A549 (cell line): ENCODE measurements at regions not wholly inside any gene's neighbourhood (a gene's known extent, or its start where the extent isn't known, plus 50 kb on each side); places are given as distances from the start of the nearest gene placed in this dataset.

Experiments used
- ATAC-seq, 2 experiments: fragments of 200-7000 bp in 1 of 2; fragments of >200 bp in 1 of 2; cut with Nextera tagmentation in 1 of 2; cut with Tn5 transposase in 1 of 2; 3 replicates each; pipeline versions ENCODE4 v1.8.0 to v1.9.1; 2018 to 2020; ENCODE audit warnings: mild to moderate bottlenecking in 1 of 2, moderate library complexity in 1 of 2
- CTCF ChIA-PET: fragments of 300-600 bp; sonication (Branson Sonifier 250); formaldehyde crosslinking; extraction: SDS; loops from one replicate; lab custom pipeline; 2021; ENCODE audit warnings: antibody characterized with exemption, inconsistent platforms; lab: Yijun Ruan, JAX
- POLR2A ChIA-PET: fragments of 350-600 bp; formaldehyde crosslinking; extraction: SDS; loops from one replicate; lab custom pipeline; 2021; ENCODE audit warnings: antibody characterized with exemption, inconsistent platforms; lab: Yijun Ruan, JAX
- DNase-seq, 2 experiments: peaks; one replicate each; pipeline versions ENCODE4 v3.0.0 to v3.0.0-alpha.2; 2011 to 2016; ENCODE audit warnings: low read depth in 1 of 2, low spot score in 1 of 2
- FAIRE-seq: peaks from 2 replicates; lab custom pipeline; 2011; peaks lifted over from hg19 to GRCh38; lab: Jason Lieb, UNC
- H3K27ac ChIP-seq, 2 experiments: fragments of >200 bp; sonication (Bioruptor Twin); formaldehyde crosslinking; 3 replicates each; pipeline ENCODE4 v1.5.1; 2016 to 2017
- H3K4me1 ChIP-seq: fragments of >200 bp; sonication (Bioruptor Twin); formaldehyde crosslinking; 3 replicates; pipeline ENCODE4 v1.6.1; 2016
- H3K4me2 ChIP-seq: fragments of >200 bp; sonication (Bioruptor Twin); formaldehyde crosslinking; 3 replicates; pipeline ENCODE4 v1.6.1; 2016
- H3K4me3 ChIP-seq: fragments of >200 bp; sonication (Bioruptor Twin); formaldehyde crosslinking; 3 replicates; pipeline ENCODE4 v1.5.1; 2016
- H3K9me3 ChIP-seq: fragments of >200 bp; sonication (Bioruptor Twin); formaldehyde crosslinking; 3 replicates; pipeline ENCODE4 v1.6.1; 2016
- BHLHE40 ChIP-seq: IDR thresholded peaks from 2 replicates; pipeline ENCODE4 v1.6.1; 2012; ENCODE audit warnings: low read depth, low read length, inconsistent platforms
- CBX8 ChIP-seq: fragments of 200-600 bp; sonication (generic); IDR thresholded peaks from 2 replicates; pipeline ENCODE4 v1.6.1; 2016
- E2F6 ChIP-seq: IDR thresholded peaks from 2 replicates; pipeline ENCODE4 v1.6.1; 2012; ENCODE audit warnings: low read depth, borderline replicate concordance
- EHMT2 ChIP-seq: fragments of 200-600 bp; sonication (generic); IDR thresholded peaks from 2 replicates; pipeline ENCODE4 v1.6.1; 2016; ENCODE audit warnings: antibody characterized with exemption, low read depth, mild to moderate bottlenecking, moderate library complexity
- FOXS1 ChIP-seq: fragments of 250-450 bp; sonication (Bioruptor Pico); IDR thresholded peaks from 2 replicates; pipeline ENCODE4 v1.5.0; 2020; ENCODE audit warnings: mild to moderate bottlenecking, moderate library complexity
- HEYL ChIP-seq: fragments of 250-450 bp; sonication (Bioruptor Pico); IDR thresholded peaks from 2 replicates; pipeline ENCODE4 v1.8.0; 2021; ENCODE audit warnings: mild to moderate bottlenecking, moderate library complexity
- HOXA7 ChIP-seq: fragments of 250-450 bp; sonication (Bioruptor Pico); IDR thresholded peaks from 2 replicates; pipeline ENCODE4 v1.5.0; 2020; ENCODE audit warnings: mild to moderate bottlenecking, moderate library complexity
- JUN ChIP-seq, 2 experiments: fragments of >200 bp; sonication (Bioruptor Twin); formaldehyde crosslinking; IDR thresholded peaks; 2 replicates in 1 of 2; 3 replicates in 1 of 2; pipeline ENCODE4 v1.6.1; 2016 to 2017
- JUNB ChIP-seq: fragments of >200 bp; sonication (Bioruptor Twin); formaldehyde crosslinking; IDR thresholded peaks from 2 replicates; pipeline ENCODE4 v1.6.1; 2016
- MAFK ChIP-seq: fragments of 450-650 bp; IDR thresholded peaks from 2 replicates; pipeline ENCODE4 v1.6.1; 2014; ENCODE audit not compliant: partially characterized antibody
- MAX ChIP-seq: IDR thresholded peaks from 2 replicates; pipeline ENCODE4 v1.6.1; 2012
- NFE2L2 ChIP-seq: fragments of 150-350 bp; conservative IDR thresholded peaks from 2 replicates; pipeline ENCODE4 v1.6.1; 2014; ENCODE audit warnings: low read length
- RAD21 ChIP-seq, 2 experiments: fragments of >200 bp in 1 of 2; sonication (Bioruptor Twin) in 1 of 2; formaldehyde crosslinking in 1 of 2; IDR thresholded peaks in 1 of 2; conservative IDR thresholded peaks in 1 of 2; 2 replicates in 1 of 2; 3 replicates in 1 of 2; pipeline ENCODE4 v1.6.1; 2012 to 2018; ENCODE audit warnings: inconsistent platforms in 1 of 2
- SREBF2 ChIP-seq: fragments of 450-650 bp; IDR thresholded peaks from 2 replicates; pipeline ENCODE4 v1.6.1; 2014; ENCODE audit warnings: mild to moderate bottlenecking, moderate library complexity
- ZC3H11A ChIP-seq: fragments of 450-650 bp; IDR thresholded peaks from 2 replicates; pipeline ENCODE4 v1.6.1; 2014; ENCODE audit warnings: antibody characterized with exemption, mild to moderate bottlenecking
- ZNF302 ChIP-seq: fragments of 250-450 bp; sonication (Bioruptor Pico); IDR thresholded peaks from 2 replicates; pipeline ENCODE4 v1.9.0; 2021; ENCODE audit warnings: inconsistent platforms, mild to moderate bottlenecking, moderate library complexity
- WGBS: methylation state at CpG from one replicate; pipeline ENCODE4 v1.1.6; 2017; ENCODE audit errors: missing lambda C conversion rate; 5-methylcytosine and 5-hydroxymethylcytosine counted together
- TF ChIP-seq, protein P1 (sequence below): fragments of >200 bp; sonication (Bioruptor Twin); formaldehyde crosslinking; IDR thresholded peaks from 3 replicates; pipeline ENCODE4 v1.5.1; 2016
- TF ChIP-seq, protein P2 (sequence below): fragments of 250-450 bp; sonication (Bioruptor Pico); IDR thresholded peaks from 2 replicates; pipeline ENCODE4 v1.5.0; 2021; ENCODE audit warnings: mild to moderate bottlenecking, moderate library complexity, borderline replicate concordance

- ATAC-seq: no peak
- POLR2A ChIA-PET: no interaction called here
- TF ChIP-seq MAX (no peak), MAFK (peak; percentile 68)
- H3K27ac ChIP-seq: no peak overlapping the region
- no peak for DNase-seq
- H3K9me3 ChIP-seq: peaks cover 3% of the 10 kb centered on the region; the same call in 1 of the 3 replicates
- no peak overlapping the region for H3K4me2 ChIP-seq
- FAIRE-seq: no peak
- H3K4me3 ChIP-seq: no peak overlapping the region
- CTCF ChIA-PET: no interaction called here
- no peaks in the 10 kb centered on the region for H3K4me1 ChIP-seq
- 3% methylated on average over 1 of the region's 1 CpG for WGBS
Observed at GRCh38 chr3:76652524-76652923, 387.4 kb upstream of the ROBO2 start.

DNA sequence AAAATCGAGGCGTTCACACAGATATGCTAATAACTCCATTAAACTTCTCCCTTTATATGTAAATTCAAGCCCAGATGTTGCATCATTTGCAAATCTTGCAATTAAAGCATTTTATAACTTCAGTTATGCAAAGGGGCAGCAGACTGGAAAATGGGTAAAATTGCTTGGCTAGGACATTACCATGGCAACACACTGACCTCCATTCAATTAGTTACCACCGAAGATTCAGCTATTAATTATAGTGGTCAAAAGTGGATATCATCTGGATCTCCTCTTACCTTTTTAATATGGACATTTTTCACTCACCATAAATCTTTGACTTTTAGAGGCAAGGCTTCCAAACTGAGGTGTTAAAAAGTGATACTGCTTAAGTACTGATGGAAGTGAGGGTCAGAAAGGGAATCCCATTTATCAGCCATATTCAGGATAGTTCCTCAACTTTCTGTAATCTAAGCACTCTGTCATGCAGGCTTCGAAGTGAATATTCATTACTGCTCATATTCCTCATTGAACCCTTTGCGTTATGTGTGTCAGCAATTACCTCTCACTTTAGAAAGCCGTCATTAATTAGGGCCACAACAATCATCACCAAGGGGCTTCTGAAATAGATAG is 386.2 kb upstream of the ROBO2 start:
- WGBS: 20% methylated on average over 6 of the region's 6 CpGs
- CTCF ChIA-PET: no interaction called here
- FAIRE-seq: no peak
- Histone ChIP-seq H3K9me3 (peaks cover 3% of the 10 kb centered on the region; the same call in 1 of the 3 replicates), H3K4me1 (no peaks in the 10 kb centered on the region), H3K27ac (no peak overlapping the region), H3K4me3 (no peak overlapping the region), H3K4me2 (no peak overlapping the region)
- POLR2A ChIA-PET: no interaction called here
- TF ChIP-seq, protein P1, sequence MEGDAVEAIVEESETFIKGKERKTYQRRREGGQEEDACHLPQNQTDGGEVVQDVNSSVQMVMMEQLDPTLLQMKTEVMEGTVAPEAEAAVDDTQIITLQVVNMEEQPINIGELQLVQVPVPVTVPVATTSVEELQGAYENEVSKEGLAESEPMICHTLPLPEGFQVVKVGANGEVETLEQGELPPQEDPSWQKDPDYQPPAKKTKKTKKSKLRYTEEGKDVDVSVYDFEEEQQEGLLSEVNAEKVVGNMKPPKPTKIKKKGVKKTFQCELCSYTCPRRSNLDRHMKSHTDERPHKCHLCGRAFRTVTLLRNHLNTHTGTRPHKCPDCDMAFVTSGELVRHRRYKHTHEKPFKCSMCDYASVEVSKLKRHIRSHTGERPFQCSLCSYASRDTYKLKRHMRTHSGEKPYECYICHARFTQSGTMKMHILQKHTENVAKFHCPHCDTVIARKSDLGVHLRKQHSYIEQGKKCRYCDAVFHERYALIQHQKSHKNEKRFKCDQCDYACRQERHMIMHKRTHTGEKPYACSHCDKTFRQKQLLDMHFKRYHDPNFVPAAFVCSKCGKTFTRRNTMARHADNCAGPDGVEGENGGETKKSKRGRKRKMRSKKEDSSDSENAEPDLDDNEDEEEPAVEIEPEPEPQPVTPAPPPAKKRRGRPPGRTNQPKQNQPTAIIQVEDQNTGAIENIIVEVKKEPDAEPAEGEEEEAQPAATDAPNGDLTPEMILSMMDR: no peak
- TF ChIP-seq FOXS1 (CRISPR knock-in tag): no peak
- DNase-seq: no peak
- no peak for ATAC-seq

GRCh38 chr3:76656531-76657070 is 383.3 kb upstream of the ROBO2 start:
- H3K27ac ChIP-seq: no peak overlapping the region
- no peak for FAIRE-seq
- POLR2A ChIA-PET: no interaction called here
- H3K4me3 ChIP-seq: no peak overlapping the region
- H3K4me2 ChIP-seq: no peak overlapping the region
- no peak for DNase-seq
- no peak for ATAC-seq
- H3K4me1 ChIP-seq: no peaks in the 10 kb centered on the region
- 3% methylated on average over 4 of the region's 4 CpGs for WGBS
- no peak for TF ChIP-seq JUNB
- no peak for TF ChIP-seq BHLHE40
- TF ChIP-seq HOXA7 (CRISPR knock-in tag): no peak
- TF ChIP-seq NFE2L2: no peak
- TF ChIP-seq CBX8: no peak
- no peak for TF ChIP-seq MAFK
- TF ChIP-seq, all 56 proteins: peak for 0
- CTCF ChIA-PET: no interaction called here
- peaks cover 3% of the 10 kb centered on the region; the same call in 1 of the 3 replicates for H3K9me3 ChIP-seq

GRCh38 chr3:76657909-76658308 is 382.0 kb upstream of the ROBO2 start:
- ChIA-PET POLR2A (no interaction called here), CTCF (no interaction called here)
- H3K4me2 ChIP-seq: no peak overlapping the region
- no peak for FAIRE-seq
- DNase-seq: no peak
- no peak for ATAC-seq
- 21% methylated on average over 5 of the region's 5 CpGs for WGBS
- TF ChIP-seq ZC3H11A (peak; percentile 9; the same call in 1 of the 2 replicates), RAD21 (conservative IDR thresholded peaks at IDR 0.05 in 1 of 2, IDR thresholded peaks at IDR 0.05 in 1 of 2) (no peak), BHLHE40 (no peak), HEYL (no peak), FOXS1 (CRISPR knock-in tag) (no peak)
- TF ChIP-seq, all 56 proteins: peak for 1
- H3K4me3 ChIP-seq: no peak overlapping the region
- no peak overlapping the region for H3K27ac ChIP-seq
- no peaks in the 10 kb centered on the region for H3K4me1 ChIP-seq
- H3K9me3 ChIP-seq: peaks cover 3% of the 10 kb centered on the region; the same call in 1 of the 3 replicates

DNA sequence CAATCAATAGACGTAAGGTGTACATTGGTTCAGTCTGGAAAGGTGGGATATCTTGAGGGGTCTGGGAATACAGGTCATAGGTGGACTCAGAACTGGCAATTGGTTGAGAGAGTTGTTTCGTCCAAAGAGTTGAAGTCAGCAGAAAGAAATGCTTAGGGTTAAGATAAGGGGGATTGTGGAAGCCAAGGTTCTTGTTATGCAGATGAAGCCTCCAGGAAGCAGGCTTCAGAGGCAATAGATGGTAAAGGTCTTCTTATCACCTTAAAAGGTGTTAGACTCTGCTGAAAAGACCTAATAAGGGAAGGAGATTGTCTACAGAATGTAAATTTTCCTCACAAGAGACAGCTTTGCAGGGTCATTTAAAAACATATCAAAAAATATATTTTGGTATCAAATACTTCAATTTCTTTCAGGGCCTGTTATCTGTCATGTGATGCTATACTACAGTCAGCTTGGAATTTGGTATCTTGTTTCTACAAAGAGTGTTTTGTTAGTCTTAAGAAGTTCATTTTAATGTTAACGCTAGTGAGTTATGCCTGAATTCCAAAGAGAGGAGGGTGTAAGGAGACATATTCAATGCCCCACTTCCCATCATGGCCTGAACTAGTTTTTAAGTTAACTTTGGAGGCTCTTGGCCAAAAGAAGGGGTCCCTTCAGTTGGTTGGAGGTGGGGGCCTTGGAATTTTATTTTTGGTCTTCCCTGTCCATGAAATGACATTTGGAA is 378.2 kb upstream of the ROBO2 start:
- 31% methylated on average over 3 of the region's 3 CpGs for WGBS
- DNase-seq: no peak
- no peak overlapping the region for H3K4me3 ChIP-seq
- ATAC-seq: no peak
- POLR2A ChIA-PET: no interaction called here
- no peak overlapping the region for H3K27ac ChIP-seq
- H3K4me2 ChIP-seq: no peak overlapping the region
- H3K9me3 ChIP-seq: no peaks in the 10 kb centered on the region; the same call in 2 of the 3 replicates
- TF ChIP-seq JUNB: no peak
- TF ChIP-seq FOXS1 (CRISPR knock-in tag): no peak
- TF ChIP-seq EHMT2: no peak
- no peak for TF ChIP-seq SREBF2
- TF ChIP-seq, protein P1: no peak
- TF ChIP-seq JUN (IDR thresholded peaks at IDR 0.05): no peak
- TF ChIP-seq, protein P2, sequence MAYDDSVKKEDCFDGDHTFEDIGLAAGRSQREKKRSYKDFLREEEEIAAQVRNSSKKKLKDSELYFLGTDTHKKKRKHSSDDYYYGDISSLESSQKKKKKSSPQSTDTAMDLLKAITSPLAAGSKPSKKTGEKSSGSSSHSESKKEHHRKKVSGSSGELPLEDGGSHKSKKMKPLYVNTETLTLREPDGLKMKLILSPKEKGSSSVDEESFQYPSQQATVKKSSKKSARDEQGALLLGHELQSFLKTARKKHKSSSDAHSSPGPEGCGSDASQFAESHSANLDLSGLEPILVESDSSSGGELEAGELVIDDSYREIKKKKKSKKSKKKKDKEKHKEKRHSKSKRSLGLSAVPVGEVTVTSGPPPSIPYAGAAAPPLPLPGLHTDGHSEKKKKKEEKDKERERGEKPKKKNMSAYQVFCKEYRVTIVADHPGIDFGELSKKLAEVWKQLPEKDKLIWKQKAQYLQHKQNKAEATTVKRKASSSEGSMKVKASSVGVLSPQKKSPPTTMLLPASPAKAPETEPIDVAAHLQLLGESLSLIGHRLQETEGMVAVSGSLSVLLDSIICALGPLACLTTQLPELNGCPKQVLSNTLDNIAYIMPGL (CRISPR knock-in tag): no peak
- TF ChIP-seq E2F6: no peak
- TF ChIP-seq ZNF302 (CRISPR knock-in tag): no peak
- H3K4me1 ChIP-seq: no peaks in the 10 kb centered on the region
- FAIRE-seq: no peak
- CTCF ChIA-PET: no interaction called here
